Endodermal cell (in vitro differentiated cells): ENCODE measurements at regions not wholly inside any gene's neighbourhood (a gene's known extent, or its start where the extent isn't known, plus 50 kb on each side); places are given as distances from the start of the nearest gene placed in this dataset.

Experiments used
- DNase-seq: peaks from one replicate; pipeline ENCODE4 v3.0.0-alpha.2; 2017
- H3K27ac ChIP-seq: 2 replicates; pipeline ENCODE4 v1.5.1; 2013; ENCODE audit warnings: mild to moderate bottlenecking, low read depth, low read length, moderate library complexity
- H3K27me3 ChIP-seq: 2 replicates; pipeline ENCODE4 v1.6.1; 2013; ENCODE audit warnings: mild to moderate bottlenecking, low read length, moderate library complexity; ENCODE audit not compliant: insufficient read depth, control insufficient read depth, poor library complexity, severe bottlenecking
- H3K36me3 ChIP-seq: 2 replicates; pipeline ENCODE4 v1.7.0; 2013; ENCODE audit warnings: mild to moderate bottlenecking, low read length, moderate library complexity; ENCODE audit not compliant: control insufficient read depth, insufficient read depth
- H3K4me1 ChIP-seq: one replicate; pipeline ENCODE4 v1.7.0; 2013; ENCODE audit warnings: low read length; ENCODE audit not compliant: control insufficient read depth, insufficient read depth
- H3K4me3 ChIP-seq: 2 replicates; pipeline ENCODE4 v1.5.1; 2013; ENCODE audit warnings: mild to moderate bottlenecking, low read length, moderate library complexity
- H3K9ac ChIP-seq: 2 replicates; pipeline ENCODE4 v1.6.1; 2013; ENCODE audit warnings: mild to moderate bottlenecking, low read length, moderate library complexity; ENCODE audit not compliant: poor library complexity, severe bottlenecking; ENCODE audit errors: extremely low read depth
- H3K9me3 ChIP-seq: 2 replicates; pipeline ENCODE4 v1.6.1; 2013; ENCODE audit warnings: mild to moderate bottlenecking, low read length, moderate library complexity; ENCODE audit not compliant: control insufficient read depth
- H3K27ac Mint-ChIP-seq: 2 replicates; pipeline ENCODE4 v1.8.0; 2020; ENCODE audit warnings: mixed read lengths
- H3K27me3 Mint-ChIP-seq: 2 replicates; pipeline ENCODE4 v1.8.0; 2021; ENCODE audit warnings: mild to moderate bottlenecking, mixed read lengths; ENCODE audit not compliant: insufficient read depth
- H3K36me3 Mint-ChIP-seq: 2 replicates; pipeline ENCODE4 v1.8.0; 2020; ENCODE audit warnings: low read depth, mixed read lengths
- H3K4me1 Mint-ChIP-seq: 2 replicates; pipeline ENCODE4 v1.8.0; 2020; ENCODE audit warnings: mixed read lengths
- H3K4me3 Mint-ChIP-seq: 2 replicates; pipeline ENCODE4 v1.8.0; 2020; ENCODE audit warnings: mild to moderate bottlenecking, moderate library complexity, mixed read lengths
- H3K9me3 Mint-ChIP-seq: 2 replicates; pipeline ENCODE4 v1.8.0; 2020; ENCODE audit warnings: mild to moderate bottlenecking, mixed read lengths
- CTCF ChIP-seq: fragments of 200-600 bp; sonication (generic); conservative IDR thresholded peaks from 2 replicates; pipeline ENCODE4 v1.5.0; 2021; ENCODE audit warnings: antibody characterized with exemption, mild to moderate bottlenecking
- WGBS, 2 experiments: methylation state at CpG; one replicate each; pipeline versions ENCODE4 v1.1.5 to v1.1.7; 2013; ENCODE audit warnings: missing lambda C conversion rate in 2 of 2, mixed read lengths in 1 of 2; ENCODE audit not compliant: insufficient coverage in 1 of 2, insufficient read length in 1 of 2; 5-methylcytosine and 5-hydroxymethylcytosine counted together

- Histone ChIP-seq H3K9ac (no peak overlapping the region), H3K36me3 (no peaks in the 10 kb centered on the region), H3K27me3 (no peaks in the 10 kb centered on the region), H3K9me3 (no peaks in the 10 kb centered on the region), H3K4me3 (no peak overlapping the region), H3K27ac (no peak overlapping the region), H3K4me1 (no peaks in the 10 kb centered on the region)
- H3K9me3 Mint-ChIP-seq = no peaks in the 10 kb centered on the region
- H3K4me1 Mint-ChIP-seq = peaks cover 12% of the 10 kb centered on the region
- no peak overlapping the region for H3K27ac Mint-ChIP-seq
- no peaks in the 10 kb centered on the region for H3K27me3 Mint-ChIP-seq
- H3K4me3 Mint-ChIP-seq = no peak overlapping the region
- no peak for TF ChIP-seq CTCF
- no peak for DNase-seq
- H3K36me3 Mint-ChIP-seq = no peaks in the 10 kb centered on the region
- 92 to 96% methylated on average over 3 to 6 of the region's 6 CpGs for WGBS, 2 experiments
Measured at GRCh38 chr4:165766018-165766417, 107.0 kb upstream of the TLL1 start.

- H3K36me3 Mint-ChIP-seq = no peaks in the 10 kb centered on the region
- no peak overlapping the region for H3K4me3 ChIP-seq
- no peak overlapping the region for H3K27ac Mint-ChIP-seq
- no peaks in the 10 kb centered on the region for H3K9me3 ChIP-seq
- no peaks in the 10 kb centered on the region for H3K9me3 Mint-ChIP-seq
- no peak overlapping the region for H3K4me3 Mint-ChIP-seq
- H3K27me3 Mint-ChIP-seq = no peaks in the 10 kb centered on the region
- no peak overlapping the region for H3K27ac ChIP-seq
- 82 to 86% methylated on average over 1 to 2 of the region's 2 CpGs for WGBS, 2 experiments
- no peak overlapping the region for H3K9ac ChIP-seq
- DNase-seq = no peak
- H3K36me3 ChIP-seq = no peaks in the 10 kb centered on the region
- no peak for TF ChIP-seq CTCF
- peaks cover 12% of the 10 kb centered on the region for H3K4me1 Mint-ChIP-seq
- H3K27me3 ChIP-seq = no peaks in the 10 kb centered on the region
- H3K4me1 ChIP-seq = no peaks in the 10 kb centered on the region
Measured at GRCh38 chr4:165766976-165767375, 106.1 kb upstream of the TLL1 start.

GRCh38 chr4:165767671-165768070 is 105.4 kb upstream of the TLL1 start:
- H3K9ac ChIP-seq = no peak overlapping the region
- Mint-ChIP-seq H3K4me3 (no peak overlapping the region), H3K27me3 (no peaks in the 10 kb centered on the region), H3K27ac (no peak overlapping the region), H3K9me3 (no peaks in the 10 kb centered on the region), H3K4me1 (peaks cover 12% of the 10 kb centered on the region), H3K36me3 (no peaks in the 10 kb centered on the region)
- H3K4me1 ChIP-seq = no peaks in the 10 kb centered on the region
- H3K27ac ChIP-seq = no peak overlapping the region
- no peak for DNase-seq
- H3K9me3 ChIP-seq = no peaks in the 10 kb centered on the region
- 83% methylated on average over 1 of the region's 1 CpG; no CpG with 5 or more reads in 1 of the 2 experiments for WGBS, 2 experiments
- H3K36me3 ChIP-seq = no peaks in the 10 kb centered on the region
- no peak overlapping the region for H3K4me3 ChIP-seq
- TF ChIP-seq CTCF = no peak
- H3K27me3 ChIP-seq = no peaks in the 10 kb centered on the region
